Body of pancreas (tissue), 4 donors: ENCODE measurements at regions not wholly inside any gene's neighbourhood (a gene's known extent, or its start where the extent isn't known, plus 50 kb on each side); places are given as distances from the start of the nearest gene placed in this dataset.

Experiments
- ATAC-seq: fragments of 150-250 bp; one replicate; pipeline ENCODE4 v1.9.1; 2016
- DNase-seq, 4 donors: peaks; one replicate each; pipeline ENCODE4 v3.0.0-alpha.2; 2019
- H3K27ac ChIP-seq, 4 donors: fragments of 200-600 bp; sonication (generic); 1 replicate in 3 of 4; 2 replicates in 1 of 4; pipeline versions ENCODE4 v1.5.1 to v1.6.1; 2016 to 2019; ENCODE audit warnings: mild to moderate bottlenecking in 1 of 4, mixed read lengths in 1 of 4, moderate library complexity in 1 of 4
- H3K27me3 ChIP-seq, 2 donors: fragments of 200-600 bp; sonication (generic); one replicate each; pipeline ENCODE4 v1.6.0; 2016; ENCODE audit warnings: mild to moderate bottlenecking in 1 of 2
- H3K36me3 ChIP-seq, 2 donors: fragments of 200-600 bp; sonication (generic); replicated peaks in 1 of 2; 2 replicates each; pipeline ENCODE4 v1.5.1; 2016; ENCODE audit warnings: low read depth in 2 of 2; ENCODE audit not compliant: insufficient read depth in 1 of 2
- H3K4me1 ChIP-seq: fragments of 200-600 bp; sonication (generic); one replicate; pipeline ENCODE4 v1.6.0; 2016
- H3K4me3 ChIP-seq, 2 donors: fragments of 200-600 bp; sonication (generic); 1 replicate in 1 of 2; 2 replicates in 1 of 2; pipeline ENCODE4 v1.5.1; 2016 to 2019
- H3K9me3 ChIP-seq, 3 donors: fragments of 200-600 bp; sonication (generic); 1 replicate in 2 of 3; 2 replicates in 1 of 3; pipeline ENCODE4 v1.5.1; 2016
- CTCF ChIP-seq, 7 experiments: fragments of 450-650 bp in 4 of 7; fragments of 200-600 bp in 3 of 7; sonication (generic) in 3 of 7; IDR thresholded peaks; one replicate each; pipeline ENCODE4 v1.5.1; 2016 to 2019; ENCODE audit warnings: antibody characterized with exemption in 7 of 7
- POLR2A ChIP-seq, 3 donors: fragments of 450-650 bp; IDR thresholded peaks; one replicate each; pipeline ENCODE4 v1.6.1; 2016; ENCODE audit warnings: antibody characterized with exemption in 3 of 3, mild to moderate bottlenecking in 2 of 3
- WGBS, 2 donors: methylation state at CpG; one replicate each; pipeline ENCODE4 v1.1.5; 2017; 5-methylcytosine and 5-hydroxymethylcytosine counted together
- intact Hi-C: fragments of 100-400 bp; cut with DNase I; formaldehyde crosslinking; loops from one replicate; pipeline ENCODE4 v1.15.1; 2023

GRCh38 chr7:69219381-69219780, 378.9 kb upstream of the AUTS2 start:
- no peaks in the 10 kb centered on the region for H3K36me3 ChIP-seq
- DNase-seq = no peak
- WGBS, 2 donors = 39 to 63% methylated on average over 2 of the region's 2 CpGs

GRCh38 chr7:69225259-69225943, 372.9 kb upstream of the AUTS2 start:
- H3K36me3 ChIP-seq = no peaks in the 10 kb centered on the region
- ATAC-seq (no peak), DNase-seq (no peak)
- no peaks in the 10 kb centered on the region for H3K9me3 ChIP-seq
- WGBS, 2 donors = 51 to 67% methylated on average over 6 of the region's 6 CpGs
- TF ChIP-seq CTCF (IDR thresholded peaks at IDR 0.05) (no peak), POLR2A (IDR thresholded peaks at IDR 0.05) (no peak)
- H3K4me1 ChIP-seq = no peaks in the 10 kb centered on the region
- intact Hi-C loops = no loop called here
- H3K27ac ChIP-seq = no peak overlapping the region
- no peak overlapping the region for H3K4me3 ChIP-seq
- no peaks in the 10 kb centered on the region for H3K27me3 ChIP-seq

More at GRCh38 chr7:69219381-69219780, 378.9 kb upstream of the AUTS2 start:
- ATAC-seq = no peak
- H3K9me3 ChIP-seq = no peaks in the 10 kb centered on the region
- no peaks in the 10 kb centered on the region for H3K4me1 ChIP-seq
- TF ChIP-seq CTCF (IDR thresholded peaks at IDR 0.05) (no peak), POLR2A (IDR thresholded peaks at IDR 0.05) (no peak)
- no peaks in the 10 kb centered on the region for H3K27me3 ChIP-seq
- intact Hi-C loops = no loop called here
- no peak overlapping the region for H3K4me3 ChIP-seq
- H3K27ac ChIP-seq = no peak overlapping the region

- Histone ChIP-seq H3K4me3 (no peak overlapping the region), H3K27ac (no peak overlapping the region), H3K4me1 (peaks cover 11% of the 10 kb centered on the region), H3K36me3 (no peaks in the 10 kb centered on the region), H3K9me3 (no peaks in the 10 kb centered on the region), H3K27me3 (no peaks in the 10 kb centered on the region)
- no peak for TF ChIP-seq POLR2A (IDR thresholded peaks at IDR 0.05)
- TF ChIP-seq CTCF (IDR thresholded peaks at IDR 0.05) = no peak
- ATAC-seq (no peak), DNase-seq (no peak)
- 59 to 67% methylated on average over 5 of the region's 5 CpGs for WGBS, 2 donors
- intact Hi-C loops = no loop called here
Measured at GRCh38 chr7:69228212-69228811, 370.0 kb upstream of the AUTS2 start.

- H3K27me3 ChIP-seq = no peaks in the 10 kb centered on the region
- no peak overlapping the region for H3K4me3 ChIP-seq
- H3K36me3 ChIP-seq = no peaks in the 10 kb centered on the region
- no peak overlapping the region for H3K27ac ChIP-seq
- H3K4me1 ChIP-seq = peaks cover 11% of the 10 kb centered on the region
- DNase-seq = no peak
- WGBS, 2 donors = 11% methylated on average over 21 of the region's 21 CpGs
- TF ChIP-seq CTCF (IDR thresholded peaks at IDR 0.05) = no peak
- TF ChIP-seq POLR2A (IDR thresholded peaks at IDR 0.05) = no peak
- intact Hi-C loops = no loop called here
- ATAC-seq = no peak
- H3K9me3 ChIP-seq = no peaks in the 10 kb centered on the region
Measured at GRCh38 chr7:69232445-69233376, 365.6 kb upstream of the AUTS2 start.
